Stimulated activated CD8-positive, alpha-beta memory T cell treated with anti-CD3 and anti-CD28 coated beads, Interleukin-15, amount 100 ng/mL, for 48 hours (primary cell): ENCODE measurements at regions not wholly inside any gene's neighbourhood (a gene's known extent, or its start where the extent isn't known, plus 50 kb on each side); places are given as distances from the start of the nearest gene placed in this dataset.
"Not testable (repeated sequence)": the region's sequence is repeated elsewhere in the genome, so short reads cannot be mapped to it uniquely, and the experiment has no call there.

ENCODE experiments used
- DNase-seq, 2 donors: peaks; one replicate each; pipeline ENCODE4 v3.0.0-alpha.2; 2020; ENCODE audit warnings: low read depth in 2 of 2

GRCh38 chr5:68861099-68861498 is 232.7 kb upstream of the SLC30A5 start:
- no peak for DNase-seq

DNA sequence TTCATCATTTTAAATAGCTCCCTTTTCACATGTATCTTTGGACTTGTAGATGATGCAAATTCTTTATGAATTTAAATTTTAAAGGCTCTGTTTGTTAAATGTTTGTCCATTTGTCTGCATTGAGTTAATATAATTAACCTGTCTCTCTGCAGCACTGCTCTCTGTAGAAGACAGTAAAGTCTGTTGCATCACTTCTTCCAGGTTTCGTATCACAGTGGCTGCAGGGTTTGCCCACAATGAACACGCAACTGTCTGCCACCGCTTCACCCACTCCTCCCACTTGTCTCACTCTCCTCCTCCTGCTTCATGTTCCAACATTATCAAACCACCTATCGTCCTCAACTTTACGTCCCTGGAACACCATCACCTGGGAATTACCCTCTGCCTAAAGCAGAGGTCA is 231.3 kb upstream of the SLC30A5 start:
- DNase-seq, result no peak

- not testable (repeated sequence) for DNase-seq
Observed at GRCh38 chr5:68865192-68865591, 228.6 kb upstream of the SLC30A5 start.

- no peak for DNase-seq
Observed at GRCh38 chr5:68872088-68872839, 221.6 kb upstream of the SLC30A5 start.

DNA sequence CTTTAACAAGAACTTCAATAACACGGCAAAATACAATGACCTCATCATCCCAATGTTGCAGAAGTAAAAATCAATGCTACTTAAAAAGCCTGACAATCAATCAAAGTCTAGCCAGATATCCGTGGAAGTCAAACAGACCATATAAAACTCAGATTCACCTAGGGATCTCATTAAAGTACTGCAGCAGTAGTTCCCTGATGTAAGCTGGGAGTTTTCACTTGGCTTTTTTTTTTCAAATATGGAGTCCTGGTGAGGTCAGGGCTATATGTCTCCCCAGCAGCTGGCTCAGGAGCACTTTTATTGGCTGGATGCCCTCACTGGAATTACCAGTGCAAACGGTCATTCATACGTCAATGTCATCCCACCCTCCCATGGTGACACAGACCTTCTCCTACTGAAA is 220.6 kb upstream of the SLC30A5 start:
- DNase-seq, result no peak

DNA sequence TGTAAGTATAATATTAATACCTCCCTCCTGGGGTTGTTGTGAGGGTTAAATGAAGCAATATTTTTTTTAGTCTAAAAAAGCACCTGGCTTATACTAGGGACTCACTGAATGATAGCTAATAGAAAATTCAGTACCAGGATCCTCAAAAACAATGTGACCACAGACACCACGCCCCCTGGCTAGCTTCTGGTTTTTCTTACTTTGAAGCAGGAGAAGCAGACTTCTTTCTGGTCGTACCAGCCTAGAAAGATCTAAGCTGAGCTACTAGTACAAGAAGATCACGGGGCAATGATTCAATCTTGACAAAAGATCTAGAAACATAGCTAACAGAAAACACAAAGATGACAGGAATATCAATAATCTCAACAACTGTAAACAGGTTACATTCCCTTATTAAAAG is 218.5 kb upstream of the SLC30A5 start:
- no peak for DNase-seq

DNA sequence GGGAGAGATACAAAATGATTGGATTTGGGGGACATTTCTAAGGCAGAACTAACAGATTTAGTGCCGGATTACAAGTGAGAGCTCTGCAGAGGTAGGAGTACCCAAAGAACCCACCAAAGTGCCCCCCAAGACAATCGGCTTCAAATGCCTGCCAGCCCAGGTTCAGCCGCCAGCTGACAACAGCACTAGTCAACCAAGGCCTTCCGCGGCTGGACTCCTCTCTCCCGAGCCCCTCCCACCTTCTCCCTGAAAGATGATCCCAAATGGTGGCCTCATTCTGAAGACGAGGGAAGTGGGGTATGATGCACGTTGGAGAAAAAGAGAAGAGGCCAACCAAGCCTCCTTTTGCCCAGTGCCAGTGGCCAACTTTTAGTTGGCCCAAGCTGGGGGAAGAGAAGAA is 210.4 kb upstream of the SLC30A5 start:
- DNase-seq, result no peak

GRCh38 chr5:68884144-68884754 is 209.6 kb upstream of the SLC30A5 start:
- DNase-seq, result no peak

- DNase-seq, result no peak
Observed at GRCh38 chr5:68884883-68885282, 208.9 kb upstream of the SLC30A5 start.

DNA sequence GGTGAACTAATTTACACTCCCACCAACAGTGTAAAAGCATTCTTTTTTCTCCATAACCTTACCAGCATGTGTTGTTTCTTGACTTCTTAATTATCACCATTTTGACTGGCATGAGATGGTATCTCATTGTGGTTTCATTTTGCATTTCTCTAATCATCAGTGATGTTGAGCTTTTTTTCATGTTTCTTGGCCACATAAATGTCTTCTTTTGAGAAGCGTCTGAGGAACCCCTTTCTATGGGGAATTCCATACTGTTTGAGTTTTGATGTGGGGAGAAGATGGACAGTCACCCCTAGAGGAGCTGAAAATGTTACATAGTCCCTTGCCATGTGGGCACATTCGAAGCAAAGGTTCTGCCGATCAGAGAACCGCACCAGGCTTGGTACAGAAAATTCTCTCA is 207.0 kb upstream of the SLC30A5 start:
- no peak for DNase-seq

- DNase-seq, result peak; percentile 25 to 28
Observed at GRCh38 chr5:68891718-68892117, 202.1 kb upstream of the SLC30A5 start.

GRCh38 chr5:68894673-68895072 is 199.1 kb upstream of the SLC30A5 start:
- DNase-seq, result no peak

GRCh38 chr5:68898951-68899471 is 194.8 kb upstream of the SLC30A5 start:
- DNase-seq, result no peak

GRCh38 chr5:68911840-68912690 is 181.7 kb upstream of the SLC30A5 start:
- DNase-seq, result no peak

DNA sequence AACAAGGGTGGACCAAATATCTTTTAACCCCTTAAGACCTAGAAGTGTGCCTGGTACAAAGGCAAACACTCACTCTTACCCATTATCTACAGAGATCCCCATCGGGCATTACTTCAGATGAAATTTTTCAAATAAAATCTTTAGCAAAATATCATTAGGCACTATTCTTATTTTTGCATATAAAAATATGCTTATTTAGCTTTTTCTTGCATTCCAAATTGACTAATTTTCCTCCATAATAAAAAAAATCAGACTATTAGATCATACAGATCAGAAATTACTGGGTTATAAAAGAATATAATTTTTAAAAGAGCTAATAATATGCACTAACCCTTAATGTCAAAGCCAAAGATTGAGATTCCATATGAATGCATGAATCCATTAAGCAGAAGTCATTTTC is 178.7 kb upstream of the SLC30A5 start:
- no peak for DNase-seq

DNA sequence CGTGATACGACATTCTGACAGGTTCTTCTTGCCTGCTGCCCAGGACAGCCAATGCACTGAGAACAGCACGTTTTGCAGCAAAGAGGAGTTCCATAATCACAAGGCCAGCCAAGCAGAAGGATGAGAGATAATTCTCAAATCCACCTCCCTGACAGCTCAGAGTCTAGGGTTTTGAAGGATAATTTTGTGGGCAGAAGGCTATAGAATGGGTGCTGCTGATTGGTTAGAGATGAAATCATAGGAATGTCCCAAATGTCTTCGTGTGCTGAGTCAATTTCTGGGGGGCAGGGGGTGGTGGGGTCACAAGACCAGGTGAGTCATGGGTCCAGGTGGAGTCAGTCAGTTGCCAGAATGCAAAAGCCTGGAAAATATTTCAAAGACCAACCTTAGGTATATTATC is 175.5 kb upstream of the SLC30A5 start:
- DNase-seq, result no peak

- DNase-seq, result no peak
Observed at GRCh38 chr5:68919988-68920490, 173.8 kb upstream of the SLC30A5 start.

DNA sequence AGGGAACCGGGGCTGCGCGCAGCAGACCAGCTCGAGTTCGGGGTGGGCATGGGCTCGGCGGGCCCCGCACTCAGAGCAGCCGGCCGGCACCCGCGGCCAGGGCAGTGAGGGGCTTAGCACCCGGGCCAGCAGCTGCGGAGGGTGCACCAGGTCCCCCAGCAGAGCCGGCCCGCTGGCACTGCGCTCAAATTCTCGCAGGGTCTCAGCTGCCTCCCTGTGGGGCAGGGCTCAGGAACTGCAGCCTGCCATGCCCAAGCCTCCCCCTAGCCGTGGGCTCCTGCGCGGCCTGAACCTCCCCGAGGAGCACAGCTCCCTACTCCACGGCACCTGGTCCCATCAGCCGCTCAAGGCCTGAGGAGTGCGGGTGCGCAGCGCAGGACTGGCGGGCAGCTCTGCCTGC is 172.9 kb upstream of the SLC30A5 start:
- no peak for DNase-seq

DNA sequence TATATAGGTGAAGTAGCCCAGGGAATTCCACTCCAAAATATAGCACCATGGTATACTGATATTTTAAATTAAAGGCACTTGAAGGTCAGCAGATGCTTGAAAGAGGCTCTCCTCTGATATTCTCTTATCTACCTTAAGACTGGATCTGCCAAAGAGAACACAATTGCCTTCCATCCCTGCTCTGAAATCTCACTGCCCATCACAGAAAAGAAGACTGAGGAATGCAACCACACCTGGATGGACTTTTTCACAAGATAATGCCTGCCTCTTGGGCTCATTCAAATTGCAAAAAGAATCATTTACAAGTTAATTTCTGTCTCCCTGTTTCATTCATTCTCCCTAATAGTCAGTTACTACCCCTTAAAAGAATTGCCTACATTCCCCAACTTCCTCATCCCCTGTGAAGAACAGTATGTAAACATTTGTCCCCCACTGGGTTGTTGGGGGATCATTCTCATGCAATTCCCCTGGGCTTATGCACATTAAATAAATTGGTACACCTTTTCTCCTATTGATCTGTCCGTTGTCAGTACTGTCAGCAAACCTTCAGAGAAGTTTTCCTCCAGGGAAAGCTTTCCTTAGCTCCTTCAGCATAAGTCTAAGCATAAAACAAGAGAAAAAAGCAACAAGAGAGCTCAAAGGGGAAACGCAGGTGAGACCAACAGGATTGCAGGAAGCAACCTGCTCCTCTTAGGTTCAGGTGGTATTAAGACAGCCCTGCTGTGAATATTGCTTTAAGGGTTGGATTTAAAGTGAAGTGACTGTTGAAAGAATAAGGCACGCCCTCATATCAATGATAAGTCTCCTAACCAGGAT is 171.4 kb upstream of the SLC30A5 start:
- no peak for DNase-seq

- no peak for DNase-seq
Observed at GRCh38 chr5:68924481-68925145, 169.2 kb upstream of the SLC30A5 start.
